Right ventricle myocardium inferior (tissue), 1 donor: ENCODE measurements at regions not wholly inside any gene's neighbourhood (a gene's known extent, or its start where the extent isn't known, plus 50 kb on each side); places are given as distances from the start of the nearest gene placed in this dataset.
"Not testable (repeated sequence)": the region's sequence is repeated elsewhere in the genome, so short reads cannot be mapped to it uniquely, and the experiment has no call there.

Experiments used
- ATAC-seq: fragments of 200-7000 bp; cut with Tn5 transposase; one replicate; pipeline ENCODE4 v1.9.1; 2020; ENCODE audit warnings: mild to moderate bottlenecking, moderate library complexity
- DNase-seq: peaks from one replicate; pipeline ENCODE4 v3.0.0; 2021; ENCODE audit errors: missing footprints
- intact Hi-C: fragments of 100-400 bp; cut with DNase I; formaldehyde crosslinking; loops from one replicate; pipeline ENCODE4 v1.11.0; 2022
- donor health status: DM: no; HTN: yes; CAD: no; lungs with severe emphysema.

DNA sequence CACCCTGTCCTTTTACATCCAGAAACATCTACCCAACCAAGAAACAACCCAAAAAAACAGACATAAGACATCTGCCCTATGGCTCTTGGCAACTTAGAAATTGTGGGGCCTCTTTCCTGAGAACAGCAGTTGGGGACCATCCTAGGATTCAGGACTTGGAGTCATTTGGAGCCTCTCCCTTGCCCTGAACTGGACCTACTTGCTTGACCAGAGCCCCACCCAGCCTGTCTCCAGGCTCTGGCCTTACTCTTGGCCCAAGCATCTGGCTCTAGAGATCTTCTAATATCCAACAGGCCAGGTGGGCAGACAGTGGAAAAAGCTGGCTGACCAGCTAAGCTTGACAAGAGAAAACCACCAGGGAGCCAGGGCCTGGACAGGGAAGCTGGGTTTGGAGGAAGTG lies 99.1 kb upstream of the C2CD4B start:
- intact Hi-C loops: no loop called here
- no peak for DNase-seq
- no peak for ATAC-seq

DNA sequence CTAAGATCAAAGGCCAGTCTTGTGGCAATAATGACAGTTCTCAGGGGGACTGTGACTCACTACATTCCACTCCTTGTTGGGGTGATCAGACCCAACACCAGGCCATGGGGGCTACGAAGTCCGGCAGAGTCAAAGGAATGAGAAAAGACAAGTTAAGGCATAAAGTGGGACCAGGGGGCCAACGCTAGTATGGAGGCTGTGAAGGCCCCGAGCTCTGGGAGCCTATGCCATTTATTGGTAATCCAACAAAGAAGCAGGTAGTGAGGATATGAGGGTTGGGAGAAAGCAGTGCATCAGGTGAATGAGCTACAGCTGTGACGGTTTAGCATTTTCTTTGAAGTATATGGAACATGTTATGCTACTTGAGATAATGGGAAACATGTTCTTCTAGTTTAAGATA lies 104.4 kb upstream of the C2CD4B start:
- intact Hi-C loops: no loop called here
- ATAC-seq: no peak

GRCh38 chr15:62270216-62270921 lies 105.3 kb upstream of the C2CD4B start:
- ATAC-seq (no peak), DNase-seq (no peak)
- intact Hi-C loops: no loop called here

More for the DNA sequence above, 104.4 kb upstream of the C2CD4B start:
- no peak for DNase-seq

DNA sequence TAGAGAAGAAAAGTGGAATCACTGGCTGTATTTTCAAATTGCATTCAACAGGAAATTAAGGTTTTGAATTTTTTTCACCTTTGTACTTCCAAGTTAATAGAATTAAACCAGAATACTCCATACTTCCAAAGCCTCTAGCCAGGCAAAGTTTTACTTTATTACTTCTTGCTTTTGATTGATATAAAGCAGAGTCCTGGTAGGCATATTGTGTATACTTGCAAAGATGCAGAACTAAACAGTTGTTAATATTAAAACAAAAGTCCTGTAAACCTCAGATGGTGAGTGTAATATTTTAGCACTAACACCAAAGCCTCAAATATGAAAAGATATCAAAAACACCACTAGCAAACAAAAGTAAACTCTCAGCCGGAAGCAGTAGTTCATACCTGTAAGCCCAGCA lies 107.2 kb upstream of the C2CD4B start:
- no peak for DNase-seq
- ATAC-seq: no peak
- intact Hi-C loops: no loop called here

DNA sequence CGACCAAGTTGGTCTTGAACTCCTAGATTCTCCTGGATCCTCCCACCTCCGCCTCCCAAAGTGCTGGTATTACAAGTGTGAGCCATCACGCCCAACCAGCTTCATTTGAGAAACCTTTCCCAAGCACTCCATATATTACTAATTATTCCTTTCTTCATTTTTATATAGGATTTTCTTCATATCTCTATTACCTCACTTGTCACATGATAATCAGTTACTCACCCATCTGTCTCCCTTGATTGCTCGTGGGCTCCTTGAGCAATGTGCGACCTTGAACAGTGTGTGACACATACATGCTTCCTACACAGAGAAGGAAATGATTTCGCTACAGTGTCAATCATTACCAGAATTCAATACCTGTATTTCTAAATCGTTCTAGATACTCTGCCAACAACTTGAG lies 110.7 kb upstream of the C2CD4B start:
- ATAC-seq (no peak), DNase-seq (no peak)
- intact Hi-C loops: no loop called here

- ATAC-seq (peak; percentile 46), DNase-seq (no peak)
- intact Hi-C loops: no loop called here
These were observed 112.8 kb upstream of the C2CD4B start for GRCh38 chr15:62277816-62278394.

DNA sequence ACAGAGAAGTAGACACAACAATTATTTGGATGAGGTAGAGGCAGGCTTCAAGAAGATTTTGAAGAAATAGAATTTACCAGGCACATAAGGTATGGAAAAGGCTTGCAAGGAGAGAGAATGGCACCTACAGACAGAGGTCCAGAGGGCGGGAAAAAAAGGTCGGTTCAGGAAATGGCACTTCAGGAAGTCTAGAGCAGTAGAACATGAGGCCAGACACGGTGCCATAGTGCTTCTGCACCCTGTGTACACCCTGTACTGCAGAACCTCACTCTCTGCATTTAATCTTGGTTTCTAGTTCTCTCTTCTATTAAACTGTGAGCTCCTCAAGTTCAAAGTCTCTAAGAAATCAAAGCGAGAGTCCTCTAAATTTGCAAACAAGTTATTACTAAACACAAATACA lies 113.4 kb upstream of the C2CD4B start:
- ATAC-seq: no peak
- DNase-seq: no peak
- intact Hi-C loops: no loop called here

GRCh38 chr15:62279041-62279440 lies 114.0 kb upstream of the C2CD4B start:
- no peak for ATAC-seq
- intact Hi-C loops: no loop called here
- no peak for DNase-seq

GRCh38 chr15:62280625-62281024 lies 115.5 kb upstream of the C2CD4B start:
- no peak for ATAC-seq
- intact Hi-C loops: no loop called here
- DNase-seq: no peak

DNA sequence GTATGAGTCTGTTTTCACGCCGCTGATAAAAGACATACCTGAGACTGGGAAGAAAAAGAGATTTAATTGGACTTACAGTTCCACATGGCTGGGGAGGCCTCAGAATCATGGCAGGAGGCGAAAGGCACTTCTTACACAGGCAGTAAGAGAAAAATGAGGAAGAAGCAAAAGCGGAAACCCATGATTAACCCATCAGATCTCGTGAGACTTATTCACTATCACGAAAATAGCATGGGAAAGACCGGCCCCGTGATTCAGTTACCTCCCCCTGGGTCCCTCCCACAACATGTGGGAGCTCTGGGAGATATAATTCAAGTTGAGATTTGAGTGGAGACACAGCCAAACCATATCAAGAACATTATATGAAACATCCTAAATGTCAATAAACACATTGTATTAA lies 116.7 kb upstream of the C2CD4B start:
- intact Hi-C loops, ATAC-seq: not testable (repeated sequence)

DNA sequence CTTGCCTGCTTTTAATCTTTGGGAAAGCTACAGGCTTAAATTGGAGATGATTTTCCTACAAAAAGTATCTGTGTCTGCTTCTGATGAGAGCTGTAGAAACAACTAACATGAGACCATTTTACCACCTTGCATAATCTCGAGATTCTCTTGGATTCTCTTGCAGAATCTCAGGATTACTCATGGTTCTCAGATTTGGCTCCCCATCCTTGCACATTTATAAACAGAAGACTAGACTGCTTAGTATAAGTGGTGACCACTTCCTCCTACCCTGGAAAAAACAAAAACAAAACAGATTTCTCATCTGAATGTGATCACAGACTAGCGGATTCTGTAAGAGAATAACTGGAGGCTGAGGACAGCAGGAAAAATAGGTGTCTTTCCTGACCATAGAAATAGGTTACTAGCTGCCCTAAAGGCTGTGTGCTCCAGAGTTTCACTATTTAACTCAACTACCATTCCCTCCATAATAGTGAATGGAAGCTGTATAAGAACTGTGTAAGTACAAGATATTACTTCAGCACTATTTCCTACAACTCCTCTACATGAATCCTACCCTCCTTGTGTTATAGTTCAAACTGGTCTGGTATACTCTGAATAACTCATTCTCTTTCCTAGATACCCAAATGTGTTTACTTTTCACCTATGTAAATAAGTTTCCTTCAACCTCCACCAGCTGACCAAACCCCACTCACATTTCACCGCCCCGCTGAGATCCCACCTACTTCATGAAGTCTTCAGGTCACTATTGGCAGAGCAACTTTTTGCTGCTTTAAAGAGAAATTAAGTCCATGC lies 122.2 kb upstream of the C2CD4B start:
- no peak for DNase-seq
- no peak for ATAC-seq
- intact Hi-C loops: no loop called here

More for the DNA sequence above, 116.7 kb upstream of the C2CD4B start:
- DNase-seq: not testable (repeated sequence)

DNA sequence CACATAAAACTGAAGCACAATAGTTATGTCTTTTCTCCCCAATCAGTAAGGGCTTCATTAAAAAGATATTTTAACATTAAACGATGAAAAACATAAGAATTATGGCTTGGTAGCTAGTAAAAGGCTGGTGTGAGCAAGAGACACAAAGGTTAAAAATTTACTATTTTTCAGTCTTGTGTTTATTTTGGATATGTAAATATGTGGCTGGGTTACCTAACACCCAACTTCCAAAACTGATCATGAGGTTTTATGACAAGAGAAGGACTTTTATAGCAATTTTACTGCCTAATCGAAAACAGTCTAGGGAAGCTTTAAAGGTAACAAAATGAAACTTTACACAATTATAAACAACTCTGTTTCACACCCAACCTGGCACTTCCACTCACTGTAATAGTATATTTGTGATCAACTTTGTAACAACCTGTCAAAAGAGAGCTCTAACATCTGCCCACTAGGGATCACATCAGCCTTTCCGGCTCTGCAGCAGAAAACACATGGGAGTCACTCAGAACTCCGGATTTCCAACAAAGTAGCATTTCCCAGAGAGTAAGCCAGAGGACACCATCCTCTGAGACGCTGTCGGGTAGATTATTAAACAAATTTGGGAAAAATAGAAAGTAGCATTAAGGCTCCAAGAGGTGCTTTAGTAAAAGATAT lies 123.4 kb upstream of the C2CD4B start:
- intact Hi-C loops: no loop called here
- DNase-seq (no peak), ATAC-seq (no peak)

- intact Hi-C loops: no loop called here
- no peak for DNase-seq
- ATAC-seq: no peak
These were observed 126.2 kb upstream of the C2CD4B start for GRCh38 chr15:62291262-62291661.

DNA sequence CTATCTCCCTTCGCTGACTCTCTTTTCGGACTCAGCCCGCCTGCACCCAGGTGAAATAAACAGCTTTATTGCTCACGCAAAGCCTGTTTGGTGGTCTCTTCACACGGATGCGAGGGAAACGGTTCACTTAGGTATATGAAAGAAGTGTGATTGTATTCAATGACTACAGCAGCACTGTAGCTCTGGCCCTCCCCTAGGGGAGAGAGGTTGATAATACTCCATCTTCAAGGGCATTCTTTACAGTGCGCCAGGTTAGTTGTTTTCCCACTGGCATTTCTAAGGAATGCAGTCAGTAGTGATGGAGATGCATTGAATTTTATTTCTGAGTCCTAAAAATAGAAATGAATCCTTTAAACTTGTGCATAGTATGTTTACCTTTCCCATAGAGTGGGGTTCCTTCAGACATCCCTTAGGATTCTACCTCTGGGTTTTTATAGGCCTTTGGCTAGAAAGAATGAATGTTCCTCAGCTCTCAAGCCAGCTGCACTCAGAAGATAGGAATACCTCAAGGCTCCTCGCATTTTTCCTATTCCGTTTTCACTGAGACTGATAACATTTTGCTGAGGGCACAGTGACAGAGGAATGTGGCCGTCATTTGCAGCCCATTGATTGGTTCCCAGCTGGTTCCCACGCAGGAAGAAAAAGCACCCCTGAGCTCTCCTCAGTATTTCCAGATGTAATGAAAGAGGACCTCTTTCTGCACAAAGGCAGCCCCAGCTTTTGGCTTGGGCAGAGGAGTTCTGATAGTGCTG lies 131.8 kb upstream of the C2CD4B start:
- ATAC-seq (no peak), DNase-seq (no peak)
- intact Hi-C loops: no loop called here

DNA sequence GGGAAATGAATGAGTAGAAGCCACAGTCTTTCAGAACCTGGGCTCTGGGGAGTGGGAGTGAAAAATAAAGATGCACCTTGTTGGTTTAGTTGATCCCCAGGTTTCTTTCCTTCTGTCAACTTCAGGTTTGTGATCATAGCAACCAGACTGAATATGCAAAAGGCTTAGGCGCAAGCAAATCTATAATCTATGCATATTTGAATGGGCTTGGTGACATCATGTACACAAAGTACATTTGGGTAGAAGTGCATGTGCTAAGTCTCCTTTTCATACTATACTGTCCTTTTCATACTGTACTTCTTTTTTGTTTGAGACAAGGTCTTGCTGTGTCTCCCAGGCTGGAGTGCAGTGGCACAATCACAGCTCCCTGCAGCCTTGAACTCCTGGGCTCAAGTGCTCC lies 132.4 kb upstream of the C2CD4B start:
- intact Hi-C loops: no loop called here
- DNase-seq (no peak), ATAC-seq (no peak)

- no peak for DNase-seq
- intact Hi-C loops: no loop called here
- no peak for ATAC-seq
These were observed 132.8 kb upstream of the C2CD4B start for GRCh38 chr15:62297933-62298332.

GRCh38 chr15:62298811-62299210 lies 133.7 kb upstream of the C2CD4B start:
- no peak for ATAC-seq
- DNase-seq: no peak
- intact Hi-C loops: no loop called here

- intact Hi-C loops: no loop called here
- ATAC-seq: no peak
- no peak for DNase-seq
These were observed 134.5 kb upstream of the C2CD4B start for GRCh38 chr15:62299541-62299940.
